H9 (cell line): ENCODE measurements at regions not wholly inside any gene's neighbourhood (a gene's known extent, or its start where the extent isn't known, plus 50 kb on each side); places are given as distances from the start of the nearest gene placed in this dataset.

Source experiments
- DNase-seq: peaks from one replicate; pipeline ENCODE4 v3.0.0-alpha.2; 2017
- H2AFZ ChIP-seq: one replicate; pipeline ENCODE4 v1.6.1; 2013; ENCODE audit warnings: mild to moderate bottlenecking, low read length, control low read depth, moderate library complexity
- H2AK5ac ChIP-seq: 2 replicates; pipeline ENCODE4 v1.6.1; 2013; ENCODE audit warnings: low read length, control low read depth, mixed read lengths; ENCODE audit not compliant: insufficient read length
- H2BK120ac ChIP-seq: one replicate; pipeline ENCODE4 v1.6.1; 2013; ENCODE audit warnings: low read depth, mild to moderate bottlenecking, low read length, control low read depth, inconsistent platforms; ENCODE audit not compliant: poor library complexity, severe bottlenecking
- H2BK12ac ChIP-seq: 2 replicates; pipeline ENCODE4 v1.6.1; 2013; ENCODE audit warnings: low read length, control low read depth, mixed read lengths, low read depth; ENCODE audit not compliant: insufficient read length
- H2BK15ac ChIP-seq: 2 replicates; pipeline ENCODE4 v1.6.1; 2013; ENCODE audit warnings: low read depth, low read length, control low read depth
- H2BK20ac ChIP-seq: one replicate; pipeline ENCODE4 v1.6.1; 2013; ENCODE audit warnings: low read depth, mild to moderate bottlenecking, low read length, control low read depth, inconsistent platforms; ENCODE audit not compliant: poor library complexity, severe bottlenecking
- H2BK5ac ChIP-seq: 2 replicates; pipeline ENCODE4 v1.6.1; 2013; ENCODE audit warnings: low read length, control low read depth, mixed read lengths; ENCODE audit not compliant: insufficient read length
- H3K14ac ChIP-seq: 2 replicates; pipeline ENCODE4 v1.6.1; 2013; ENCODE audit warnings: low read length, control low read depth; ENCODE audit not compliant: insufficient read depth
- H3K18ac ChIP-seq: 2 replicates; pipeline ENCODE4 v1.6.1; 2013; ENCODE audit warnings: low read depth, mild to moderate bottlenecking, mixed read lengths, low read length, control low read depth; ENCODE audit not compliant: insufficient read length
- H3K23ac ChIP-seq: 2 replicates; pipeline ENCODE4 v1.6.1; 2013; ENCODE audit warnings: low read length, control low read depth, mixed read lengths, low read depth; ENCODE audit not compliant: insufficient read length
- H3K23me2 ChIP-seq: 2 replicates; pipeline ENCODE4 v1.6.1; 2013; ENCODE audit warnings: low read depth, mild to moderate bottlenecking, mixed read lengths, low read length, control low read depth; ENCODE audit not compliant: insufficient read length, poor library complexity, severe bottlenecking
- H3K27ac ChIP-seq: 2 replicates; pipeline ENCODE4 v1.5.1; 2013; ENCODE audit warnings: low read length, control low read depth, mixed read lengths, low read depth; ENCODE audit not compliant: insufficient read length
- H3K27me3 ChIP-seq: 2 replicates; pipeline ENCODE4 v1.6.1; 2013; ENCODE audit warnings: low read length, control low read depth, inconsistent platforms; ENCODE audit not compliant: insufficient read depth
- H3K4ac ChIP-seq: 2 replicates; pipeline ENCODE4 v1.6.1; 2013; ENCODE audit warnings: low read depth, mild to moderate bottlenecking, control low read depth, inconsistent platforms, low read length, moderate library complexity
- H3K4me1 ChIP-seq: 2 replicates; pipeline ENCODE4 v1.6.1; 2013; ENCODE audit warnings: low read length, control low read depth, inconsistent platforms; ENCODE audit not compliant: insufficient read depth
- H3K4me2 ChIP-seq: 2 replicates; pipeline ENCODE4 v1.6.1; 2013; ENCODE audit warnings: low read length, control low read depth, mixed read lengths; ENCODE audit not compliant: insufficient read length, insufficient read depth
- H3K56ac ChIP-seq: 2 replicates; pipeline ENCODE4 v1.6.1; 2013; ENCODE audit warnings: low read depth, mild to moderate bottlenecking, mixed read lengths, low read length, control low read depth; ENCODE audit not compliant: insufficient read length
- H3K79me1 ChIP-seq: 2 replicates; pipeline ENCODE4 v1.6.1; 2013; ENCODE audit warnings: low read depth, mild to moderate bottlenecking, moderate library complexity, low read length, control low read depth, inconsistent platforms; ENCODE audit not compliant: insufficient read depth, poor library complexity, severe bottlenecking
- H3K79me2 ChIP-seq: 2 replicates; pipeline ENCODE4 v1.6.1; 2013; ENCODE audit warnings: low read length, control low read depth, inconsistent platforms; ENCODE audit not compliant: insufficient read depth
- H3K9ac ChIP-seq: 2 replicates; pipeline ENCODE4 v1.6.1; 2013; ENCODE audit warnings: low read length, control low read depth, mixed read lengths; ENCODE audit not compliant: insufficient read length; ENCODE audit errors: extremely low read depth
- H3K9me3 ChIP-seq: one replicate; pipeline ENCODE4 v1.6.1; 2013; ENCODE audit warnings: low read depth, low read length, inconsistent platforms; ENCODE audit not compliant: control insufficient read depth
- H3T11ph ChIP-seq: one replicate; pipeline ENCODE4 v1.6.1; 2013; ENCODE audit warnings: mild to moderate bottlenecking, low read length, control low read depth, inconsistent platforms
- H4K20me1 ChIP-seq: one replicate; pipeline ENCODE4 v1.6.1; 2013; ENCODE audit not compliant: control insufficient read depth, insufficient read length, insufficient read depth
- H4K5ac ChIP-seq: 2 replicates; pipeline ENCODE4 v1.6.1; 2013; ENCODE audit warnings: low read depth, mild to moderate bottlenecking, mixed read lengths, low read length, control low read depth; ENCODE audit not compliant: insufficient read length
- H4K8ac ChIP-seq: replicated peaks from 2 replicates; pipeline ENCODE4 v1.6.1; 2013; ENCODE audit warnings: low read length, control low read depth, mixed read lengths, low read depth; ENCODE audit not compliant: insufficient read length
- H4K91ac ChIP-seq: 2 replicates; pipeline ENCODE4 v1.6.1; 2013; ENCODE audit warnings: low read depth, mild to moderate bottlenecking, moderate library complexity, mixed read lengths, low read length, control low read depth; ENCODE audit not compliant: insufficient read length
- H3K27ac Mint-ChIP-seq, 3 experiments: 2 replicates in 2 of 3; 3 replicates in 1 of 3; pipeline ENCODE4 v1.8.0; 2020 to 2021; ENCODE audit warnings: mixed read lengths in 3 of 3, mild to moderate bottlenecking in 1 of 3, moderate library complexity in 1 of 3
- H3K27me3 Mint-ChIP-seq: 2 replicates; pipeline ENCODE4 v1.8.0; 2021; ENCODE audit warnings: low read depth, mild to moderate bottlenecking, moderate library complexity, mixed read lengths
- H3K36me3 Mint-ChIP-seq, 3 experiments: 2 replicates in 2 of 3; 3 replicates in 1 of 3; pipeline ENCODE4 v1.8.0; 2020 to 2021; ENCODE audit warnings: low read depth in 3 of 3, mixed read lengths in 3 of 3; ENCODE audit not compliant: insufficient read depth in 1 of 3
- H3K4me1 Mint-ChIP-seq, 2 experiments: 2 replicates each; pipeline ENCODE4 v1.8.0; 2020; ENCODE audit warnings: mixed read lengths in 2 of 2
- H3K4me3 Mint-ChIP-seq, 2 experiments: 2 replicates in 1 of 2; 3 replicates in 1 of 2; pipeline ENCODE4 v1.8.0; 2020 to 2021; ENCODE audit warnings: mild to moderate bottlenecking in 2 of 2, mixed read lengths in 2 of 2, moderate library complexity in 1 of 2
- H3K9me3 Mint-ChIP-seq, 2 experiments: 2 replicates in 1 of 2; 3 replicates in 1 of 2; pipeline ENCODE4 v1.8.0; 2020; ENCODE audit warnings: mild to moderate bottlenecking in 2 of 2, mixed read lengths in 2 of 2, moderate library complexity in 1 of 2
- CTCF ChIP-seq: fragments of 200-600 bp; sonication (generic); conservative IDR thresholded peaks from 3 replicates; pipeline ENCODE4 v1.8.0; 2021; ENCODE audit warnings: antibody characterized with exemption, mild to moderate bottlenecking
- WGBS: extraction: QIAGEN DNeasy Blood & Tissue Kit; methylation state at CpG from one replicate; pipeline ENCODE4 v1.1.7; 2013; ENCODE audit warnings: missing lambda C conversion rate, low lambda C conversion rate, mixed read lengths; ENCODE audit not compliant: insufficient read length; ENCODE audit errors: extremely low coverage; 5-methylcytosine and 5-hydroxymethylcytosine counted together

- TF ChIP-seq CTCF: no peak
- peaks cover 7% of the 10 kb centered on the region for H3K4me1 ChIP-seq
- WGBS: no CpG with 5 or more reads among the region's 1 CpG
- H4K8ac ChIP-seq: no peak overlapping the region
- H4K20me1 ChIP-seq: no peaks in the 10 kb centered on the region
- peaks cover 22% of the 10 kb centered on the region; the same call in 1 of the 2 replicates for H3K27me3 ChIP-seq
- Mint-ChIP-seq H3K4me1 (peaks cover 50 to 52% of the 10 kb centered on the region in 2 experiments), H3K4me3 (no peak overlapping the region), H3K27ac (peak overlapping the region in 1 of 3 experiments; percentile 0; a peak in 1 of 7 replicates), H3K36me3 (peaks cover 0 to 11% (median 2%) of the 10 kb centered on the region in 3 experiments; a peak in 4 of 7 replicates), H3K9me3 (peaks cover 6 to 20% of the 10 kb centered on the region in 2 experiments; a peak in 4 of 5 replicates), H3K27me3 (peaks cover 68% of the 10 kb centered on the region)
- H2BK120ac ChIP-seq: no peak overlapping the region
- no peak overlapping the region for H3K9ac ChIP-seq
- H3K9me3 ChIP-seq: no peaks in the 10 kb centered on the region
- no peak overlapping the region for H3K27ac ChIP-seq
- H3K4ac ChIP-seq: no peak overlapping the region
- no peak for DNase-seq
- H2AK5ac ChIP-seq: no peak overlapping the region
- no peak overlapping the region for H2BK20ac ChIP-seq
- H3K56ac ChIP-seq: no peak overlapping the region
- H2BK5ac ChIP-seq: no peak overlapping the region
- no peaks in the 10 kb centered on the region for H3K23me2 ChIP-seq
- H3K23ac ChIP-seq: no peak overlapping the region
- H4K5ac ChIP-seq: no peak overlapping the region
- no peak overlapping the region for H2BK15ac ChIP-seq
- H3K79me2 ChIP-seq: no peaks in the 10 kb centered on the region
- no peak overlapping the region for H3T11ph ChIP-seq
- no peak overlapping the region for H2BK12ac ChIP-seq
- H3K18ac ChIP-seq: no peak overlapping the region
- H3K79me1 ChIP-seq: no peaks in the 10 kb centered on the region
- no peak overlapping the region for H3K4me2 ChIP-seq
- H4K91ac ChIP-seq: no peak overlapping the region
- no peak overlapping the region for H2AFZ ChIP-seq
- no peak overlapping the region for H3K14ac ChIP-seq
These were observed 372.3 kb upstream of the KITLG start for GRCh38 chr12:88952562-88952942.
